ENCODE measurements at regions not wholly inside any gene's neighbourhood (a gene's known extent, or its start where the extent isn't known, plus 50 kb on each side); places are given as distances from the start of the nearest gene placed in this dataset.

GRCh38 chr13:26897706-26898550 lies 137.3 kb upstream of the GPR12 start (continued):
- TF ChIP-seq, protein P1, sequence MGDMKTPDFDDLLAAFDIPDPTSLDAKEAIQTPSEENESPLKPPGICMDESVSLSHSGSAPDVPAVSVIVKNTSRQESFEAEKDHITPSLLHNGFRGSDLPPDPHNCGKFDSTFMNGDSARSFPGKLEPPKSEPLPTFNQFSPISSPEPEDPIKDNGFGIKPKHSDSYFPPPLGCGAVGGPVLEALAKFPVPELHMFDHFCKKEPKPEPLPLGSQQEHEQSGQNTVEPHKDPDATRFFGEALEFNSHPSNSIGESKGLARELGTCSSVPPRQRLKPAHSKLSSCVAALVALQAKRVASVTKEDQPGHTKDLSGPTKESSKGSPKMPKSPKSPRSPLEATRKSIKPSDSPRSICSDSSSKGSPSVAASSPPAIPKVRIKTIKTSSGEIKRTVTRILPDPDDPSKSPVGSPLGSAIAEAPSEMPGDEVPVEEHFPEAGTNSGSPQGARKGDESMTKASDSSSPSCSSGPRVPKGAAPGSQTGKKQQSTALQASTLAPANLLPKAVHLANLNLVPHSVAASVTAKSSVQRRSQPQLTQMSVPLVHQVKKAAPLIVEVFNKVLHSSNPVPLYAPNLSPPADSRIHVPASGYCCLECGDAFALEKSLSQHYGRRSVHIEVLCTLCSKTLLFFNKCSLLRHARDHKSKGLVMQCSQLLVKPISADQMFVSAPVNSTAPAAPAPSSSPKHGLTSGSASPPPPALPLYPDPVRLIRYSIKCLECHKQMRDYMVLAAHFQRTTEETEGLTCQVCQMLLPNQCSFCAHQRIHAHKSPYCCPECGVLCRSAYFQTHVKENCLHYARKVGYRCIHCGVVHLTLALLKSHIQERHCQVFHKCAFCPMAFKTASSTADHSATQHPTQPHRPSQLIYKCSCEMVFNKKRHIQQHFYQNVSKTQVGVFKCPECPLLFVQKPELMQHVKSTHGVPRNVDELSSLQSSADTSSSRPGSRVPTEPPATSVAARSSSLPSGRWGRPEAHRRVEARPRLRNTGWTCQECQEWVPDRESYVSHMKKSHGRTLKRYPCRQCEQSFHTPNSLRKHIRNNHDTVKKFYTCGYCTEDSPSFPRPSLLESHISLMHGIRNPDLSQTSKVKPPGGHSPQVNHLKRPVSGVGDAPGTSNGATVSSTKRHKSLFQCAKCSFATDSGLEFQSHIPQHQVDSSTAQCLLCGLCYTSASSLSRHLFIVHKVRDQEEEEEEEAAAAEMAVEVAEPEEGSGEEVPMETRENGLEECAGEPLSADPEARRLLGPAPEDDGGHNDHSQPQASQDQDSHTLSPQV (IDR thresholded peaks at IDR 0.05) = no peak
- TF ChIP-seq CHD4 (IDR thresholded peaks at IDR 0.05) (no peak), RUNX3 (IDR thresholded peaks at IDR 0.05; ENCODE audit: low read length) (no peak), NR2C2 (IDR thresholded peaks at IDR 0.05; ENCODE audit: borderline replicate concordance, control insufficient read depth, insufficient read length, low read depth) (no peak), RAD21 (IDR thresholded peaks at IDR 0.05; ENCODE audit: insufficient read depth, low read depth, low read length) (no peak), FOS (IDR thresholded peaks at IDR 0.05; ENCODE audit: borderline replicate concordance, extremely low read depth, insufficient read length) (no peak), HDGF (IDR thresholded peaks at IDR 0.05) (no peak), BCL11A (IDR thresholded peaks at IDR 0.05; ENCODE audit: low read depth, low read length) (no peak), ATF7 (IDR thresholded peaks at IDR 0.05; ENCODE audit: low read depth) (no peak), MEF2B (IDR thresholded peaks at IDR 0.05; ENCODE audit: partially characterized antibody, poor library complexity, severe bottlenecking) (no peak), GABPA (IDR thresholded peaks at IDR 0.05; ENCODE audit: low read depth) (no peak)
- TF ChIP-seq, protein P2, sequence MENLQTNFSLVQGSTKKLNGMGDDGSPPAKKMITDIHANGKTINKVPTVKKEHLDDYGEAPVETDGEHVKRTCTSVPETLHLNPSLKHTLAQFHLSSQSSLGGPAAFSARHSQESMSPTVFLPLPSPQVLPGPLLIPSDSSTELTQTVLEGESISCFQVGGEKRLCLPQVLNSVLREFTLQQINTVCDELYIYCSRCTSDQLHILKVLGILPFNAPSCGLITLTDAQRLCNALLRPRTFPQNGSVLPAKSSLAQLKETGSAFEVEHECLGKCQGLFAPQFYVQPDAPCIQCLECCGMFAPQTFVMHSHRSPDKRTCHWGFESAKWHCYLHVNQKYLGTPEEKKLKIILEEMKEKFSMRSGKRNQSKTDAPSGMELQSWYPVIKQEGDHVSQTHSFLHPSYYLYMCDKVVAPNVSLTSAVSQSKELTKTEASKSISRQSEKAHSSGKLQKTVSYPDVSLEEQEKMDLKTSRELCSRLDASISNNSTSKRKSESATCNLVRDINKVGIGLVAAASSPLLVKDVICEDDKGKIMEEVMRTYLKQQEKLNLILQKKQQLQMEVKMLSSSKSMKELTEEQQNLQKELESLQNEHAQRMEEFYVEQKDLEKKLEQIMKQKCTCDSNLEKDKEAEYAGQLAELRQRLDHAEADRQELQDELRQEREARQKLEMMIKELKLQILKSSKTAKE (IDR thresholded peaks at IDR 0.05; ENCODE audit: low read depth, poor library complexity, severe bottlenecking) = no peak
- TF ChIP-seq, protein P3, sequence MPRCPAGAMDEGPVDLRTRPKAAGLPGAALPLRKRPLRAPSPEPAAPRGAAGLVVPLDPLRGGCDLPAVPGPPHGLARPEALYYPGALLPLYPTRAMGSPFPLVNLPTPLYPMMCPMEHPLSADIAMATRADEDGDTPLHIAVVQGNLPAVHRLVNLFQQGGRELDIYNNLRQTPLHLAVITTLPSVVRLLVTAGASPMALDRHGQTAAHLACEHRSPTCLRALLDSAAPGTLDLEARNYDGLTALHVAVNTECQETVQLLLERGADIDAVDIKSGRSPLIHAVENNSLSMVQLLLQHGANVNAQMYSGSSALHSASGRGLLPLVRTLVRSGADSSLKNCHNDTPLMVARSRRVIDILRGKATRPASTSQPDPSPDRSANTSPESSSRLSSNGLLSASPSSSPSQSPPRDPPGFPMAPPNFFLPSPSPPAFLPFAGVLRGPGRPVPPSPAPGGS (IDR thresholded peaks at IDR 0.05; ENCODE audit: borderline replicate concordance, insufficient read depth, low read depth, low read length, poor library complexity, severe bottlenecking) = no peak
- TF ChIP-seq, protein P4, sequence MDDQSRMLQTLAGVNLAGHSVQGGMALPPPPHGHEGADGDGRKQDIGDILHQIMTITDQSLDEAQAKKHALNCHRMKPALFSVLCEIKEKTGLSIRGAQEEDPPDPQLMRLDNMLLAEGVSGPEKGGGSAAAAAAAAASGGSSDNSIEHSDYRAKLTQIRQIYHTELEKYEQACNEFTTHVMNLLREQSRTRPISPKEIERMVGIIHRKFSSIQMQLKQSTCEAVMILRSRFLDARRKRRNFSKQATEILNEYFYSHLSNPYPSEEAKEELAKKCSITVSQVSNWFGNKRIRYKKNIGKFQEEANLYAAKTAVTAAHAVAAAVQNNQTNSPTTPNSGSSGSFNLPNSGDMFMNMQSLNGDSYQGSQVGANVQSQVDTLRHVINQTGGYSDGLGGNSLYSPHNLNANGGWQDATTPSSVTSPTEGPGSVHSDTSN (IDR thresholded peaks at IDR 0.05; ENCODE audit: insufficient replicate concordance, low read depth, low read length) = no peak
- TF ChIP-seq, protein P5, sequence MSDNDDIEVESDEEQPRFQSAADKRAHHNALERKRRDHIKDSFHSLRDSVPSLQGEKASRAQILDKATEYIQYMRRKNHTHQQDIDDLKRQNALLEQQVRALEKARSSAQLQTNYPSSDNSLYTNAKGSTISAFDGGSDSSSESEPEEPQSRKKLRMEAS (IDR thresholded peaks at IDR 0.05; ENCODE audit: low read depth, low read length) = no peak

Data from GM12878 (cell line).